ENCODE measurements at regions not wholly inside any gene's neighbourhood (a gene's known extent, or its start where the extent isn't known, plus 50 kb on each side); places are given as distances from the start of the nearest gene placed in this dataset.

DNA sequence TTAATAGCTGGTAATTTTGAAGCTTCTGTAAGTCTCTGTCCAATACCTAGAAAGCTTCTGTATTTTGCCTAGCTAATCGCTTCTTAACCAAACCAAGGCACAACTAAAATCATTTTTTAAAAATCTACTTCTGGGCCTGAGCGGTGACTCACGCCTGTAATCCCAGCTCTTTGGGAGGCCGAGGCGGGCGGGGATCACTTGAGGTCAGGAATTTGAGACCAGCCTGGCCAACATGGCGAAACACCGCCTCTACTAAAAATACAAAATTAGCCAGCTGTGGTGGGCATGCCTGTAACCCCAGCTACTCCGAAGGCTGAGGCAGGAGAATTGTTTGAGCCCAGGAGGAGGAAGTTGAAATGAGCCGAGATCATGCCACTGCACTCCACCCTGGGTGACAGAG, 148.6 kb upstream of the FIGN start:
- CTCF ChIA-PET, result no interaction called here
- no peak for DNase-seq
- no peak overlapping the region for H3K4me2 ChIP-seq (ENCODE audit: low read depth, low read length)

More for the DNA sequence above, 148.6 kb upstream of the FIGN start:
- no peak overlapping the region for H2BK20ac ChIP-seq (ENCODE audit: low read depth, low read length)
- H3K79me1 ChIP-seq (ENCODE audit: low read depth in 1 of 2, low read length in 2 of 2), result no peaks in the 10 kb centered on the region
- H3K18ac ChIP-seq (ENCODE audit: low read depth, low read length), result no peak overlapping the region
- no peak for ATAC-seq (ENCODE audit: low read depth)
- TF ChIP-seq NFE2L2 (IDR thresholded peaks at IDR 0.05; ENCODE audit: low read depth, low read length) (no peak), SMC3 (IDR thresholded peaks at IDR 0.05; ENCODE audit: low read depth, low read length) (no peak), MXI1 (IDR thresholded peaks at IDR 0.05; ENCODE audit: borderline replicate concordance, low read depth, low read length) (no peak), BHLHE40 (IDR thresholded peaks at IDR 0.05; ENCODE audit: low read depth, low read length) (no peak), POLR2A (IDR thresholded peaks at IDR 0.05; ENCODE audit: low read depth, low read length) (no peak), CEBPB (IDR thresholded peaks at IDR 0.05; ENCODE audit: low read depth, low read length) (no peak), RFX5 (IDR thresholded peaks at IDR 0.05; ENCODE audit: low read depth, low read length) (no peak)
- TF ChIP-seq, protein P1, sequence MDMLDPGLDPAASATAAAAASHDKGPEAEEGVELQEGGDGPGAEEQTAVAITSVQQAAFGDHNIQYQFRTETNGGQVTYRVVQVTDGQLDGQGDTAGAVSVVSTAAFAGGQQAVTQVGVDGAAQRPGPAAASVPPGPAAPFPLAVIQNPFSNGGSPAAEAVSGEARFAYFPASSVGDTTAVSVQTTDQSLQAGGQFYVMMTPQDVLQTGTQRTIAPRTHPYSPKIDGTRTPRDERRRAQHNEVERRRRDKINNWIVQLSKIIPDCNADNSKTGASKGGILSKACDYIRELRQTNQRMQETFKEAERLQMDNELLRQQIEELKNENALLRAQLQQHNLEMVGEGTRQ (IDR thresholded peaks at IDR 0.05; ENCODE audit: low read depth, low read length), result no peak
- no peak overlapping the region for H2AK5ac ChIP-seq (ENCODE audit: low read depth, low read length)
- H3K14ac ChIP-seq (replicated peaks; ENCODE audit: low read depth, low read length), result no peak overlapping the region
- no peak overlapping the region for H3K9ac ChIP-seq (ENCODE audit: low read depth, low read length)
- no peak overlapping the region for H2BK5ac ChIP-seq (ENCODE audit: low read depth, low read length, poor library complexity, severe bottlenecking)
- in situ Hi-C loops (cut with MboI; ENCODE audit: low sequenced_read_pairs), result no loop called here
- no peaks in the 10 kb centered on the region for H3K9me3 ChIP-seq (ENCODE audit: control insufficient read depth, insufficient read depth, low read length)
- no peaks in the 10 kb centered on the region for H3K27me3 ChIP-seq (ENCODE audit: control insufficient read depth, insufficient read depth, low read length)
- BruUV-seq (replicated peaks), result no TSS peak
- intact Hi-C loops (cut with micrococcal nuclease), result no loop called here
- H3K4me1 ChIP-seq (ENCODE audit: control insufficient read depth, insufficient read depth, low read length), result no peaks in the 10 kb centered on the region
- no peak overlapping the region for H2AFZ ChIP-seq (replicated peaks; ENCODE audit: low read length, poor library complexity)
- no peak overlapping the region for H3K4me3 ChIP-seq (ENCODE audit: insufficient read depth, low read depth, low read length)
- dilution Hi-C loops (cut with HindIII; ENCODE audit: low sequenced_read_pairs, unreplicated experiment), result no loop called here
- no peak overlapping the region for H3K27ac ChIP-seq (ENCODE audit: insufficient read depth, low read length)
- no peak overlapping the region for H3K4ac ChIP-seq (ENCODE audit: low read depth, low read length)
- H3K9me1 ChIP-seq (ENCODE audit: insufficient read depth, low read length), result no peaks in the 10 kb centered on the region
- POLR2A ChIA-PET (ENCODE audit: unreplicated experiment), result no interaction called here
- H4K5ac ChIP-seq (ENCODE audit: low read depth, low read length), result no peak overlapping the region
- H2BK120ac ChIP-seq (ENCODE audit: low read depth, low read length), result no peak overlapping the region
- H4K20me1 ChIP-seq (ENCODE audit: insufficient read depth, low read length), result no peaks in the 10 kb centered on the region
- H2BK15ac ChIP-seq (ENCODE audit: low read depth, low read length), result no peak overlapping the region
- no peak overlapping the region for H2AK9ac ChIP-seq (replicated peaks; ENCODE audit: low read depth, low read length, poor library complexity)
- 83% methylated on average over 4 of the region's 10 CpGs; no CpG with 5 or more reads in 1 of the 2 experiments for WGBS, 2 experiments (ENCODE audit: extremely low coverage in 2 of 2, insufficient read length in 1 of 2)
- no peak overlapping the region for H3K56ac ChIP-seq (ENCODE audit: extremely low read depth, insufficient read depth, low read length)
- no peak overlapping the region for H4K91ac ChIP-seq (ENCODE audit: insufficient read depth, low read depth, low read length)
- H3K36me3 ChIP-seq (ENCODE audit: control insufficient read depth, insufficient read depth, low read length), result no peaks in the 10 kb centered on the region
- no peak overlapping the region for H3K23ac ChIP-seq (ENCODE audit: low read depth, low read length)
- H4K8ac ChIP-seq (ENCODE audit: low read depth in 2 of 2, low read length in 2 of 2), result no peak overlapping the region

Measured in IMR-90 (cell line).